DND-41 (cell line): ENCODE measurements at regions not wholly inside any gene's neighbourhood (a gene's known extent, or its start where the extent isn't known, plus 50 kb on each side); places are given as distances from the start of the nearest gene placed in this dataset.

Experiments used
- ATAC-seq: fragments of 200-7000 bp; cut with Tn5 transposase; 3 replicates; pipeline ENCODE4 v1.9.1; 2021; ENCODE audit warnings: low read depth; ENCODE audit not compliant: insufficient read depth
- DNase-seq: peaks from one replicate; pipeline ENCODE4 v3.0.0-alpha.2; 2020
- H2AFZ ChIP-seq: 2 replicates; pipeline ENCODE4 v1.6.0; 2012; ENCODE audit warnings: low read depth, low read length
- H3K27ac ChIP-seq: 2 replicates; pipeline ENCODE4 v1.5.1; 2012; ENCODE audit warnings: low read length, inconsistent platforms
- H3K27me3 ChIP-seq: fragments of 200-600 bp; sonication (generic); 2 replicates; pipeline ENCODE4 v1.6.0; 2012; ENCODE audit warnings: low read length, mild to moderate bottlenecking, inconsistent platforms; ENCODE audit not compliant: insufficient read depth, poor library complexity
- H3K36me3 ChIP-seq: 2 replicates; pipeline ENCODE4 v1.5.1; 2012; ENCODE audit warnings: low read length, inconsistent platforms; ENCODE audit not compliant: insufficient read depth
- H3K4me1 ChIP-seq: 2 replicates; pipeline ENCODE4 v1.5.1; 2012; ENCODE audit warnings: mild to moderate bottlenecking, low read length; ENCODE audit not compliant: insufficient read depth
- H3K4me2 ChIP-seq: 2 replicates; pipeline ENCODE4 v1.6.0; 2012; ENCODE audit warnings: mild to moderate bottlenecking, moderate library complexity, low read length, inconsistent platforms; ENCODE audit not compliant: insufficient read depth
- H3K4me3 ChIP-seq, 2 experiments: fragments of 200-600 bp in 1 of 2; shearing (Covaris generic) in 1 of 2; 2 replicates each; pipeline ENCODE4 v1.5.1; 2012 to 2016; ENCODE audit warnings: inconsistent platforms in 2 of 2, low read length in 2 of 2, mild to moderate bottlenecking in 2 of 2, low read depth in 1 of 2, moderate library complexity in 1 of 2
- H3K79me2 ChIP-seq: 2 replicates; pipeline ENCODE4 v1.6.0; 2012; ENCODE audit warnings: low read length, inconsistent platforms; ENCODE audit not compliant: insufficient read depth
- H3K9ac ChIP-seq: 2 replicates; pipeline ENCODE4 v1.6.0; 2012; ENCODE audit warnings: low read depth, mild to moderate bottlenecking, inconsistent platforms, low read length, moderate library complexity
- H3K9me3 ChIP-seq: 2 replicates; pipeline ENCODE4 v1.5.1; 2012; ENCODE audit warnings: low read length, moderate library complexity, mild to moderate bottlenecking, inconsistent platforms; ENCODE audit not compliant: insufficient read depth, severe bottlenecking
- H4K20me1 ChIP-seq: 2 replicates; pipeline ENCODE4 v1.6.0; 2012; ENCODE audit warnings: low read length; ENCODE audit not compliant: insufficient read depth
- CTCF ChIP-seq: IDR thresholded peaks from 2 replicates; pipeline ENCODE4 v1.5.1; 2012; ENCODE audit warnings: borderline replicate concordance, low read length, moderate library complexity, mild to moderate bottlenecking; ENCODE audit not compliant: poor library complexity, severe bottlenecking; ENCODE audit errors: extremely low read depth
- EZH2 ChIP-seq: IDR thresholded peaks from 3 replicates; pipeline ENCODE4 v1.6.1; 2012; ENCODE audit warnings: borderline replicate concordance, low read depth, mild to moderate bottlenecking, moderate library complexity, low read length, inconsistent platforms; ENCODE audit not compliant: severe bottlenecking

GRCh38 chr1:101745551-101746270 is 251.0 kb downstream of the OLFM3 start:
- Histone ChIP-seq H3K9ac (no peak overlapping the region), H4K20me1 (no peaks in the 10 kb centered on the region), H3K9me3 (no peaks in the 10 kb centered on the region), H3K4me1 (no peaks in the 10 kb centered on the region), H3K79me2 (no peaks in the 10 kb centered on the region), H3K4me2 (no peak overlapping the region), H2AFZ (no peak overlapping the region), H3K27ac (no peak overlapping the region), H3K27me3 (no peaks in the 10 kb centered on the region), H3K4me3 (no peak overlapping the region), H3K36me3 (no peaks in the 10 kb centered on the region)
- no peak for TF ChIP-seq CTCF
- no peak for TF ChIP-seq EZH2
- no peak for ATAC-seq
- no peak for DNase-seq

GRCh38 chr1:101748077-101748476 is 248.6 kb downstream of the OLFM3 start:
- H3K9ac ChIP-seq, result no peak overlapping the region
- no peaks in the 10 kb centered on the region for H3K79me2 ChIP-seq
- no peak for TF ChIP-seq EZH2
- no peak for TF ChIP-seq CTCF
- H3K4me2 ChIP-seq, result no peak overlapping the region
- no peaks in the 10 kb centered on the region for H3K4me1 ChIP-seq
- peak; percentile 4 for DNase-seq
- no peaks in the 10 kb centered on the region for H3K27me3 ChIP-seq
- H4K20me1 ChIP-seq, result no peaks in the 10 kb centered on the region
- no peaks in the 10 kb centered on the region for H3K9me3 ChIP-seq
- H3K4me3 ChIP-seq, result no peak overlapping the region
- ATAC-seq, result 0 out of 3 replicates have a peak, but pooled peaks have one; percentile 37
- no peaks in the 10 kb centered on the region for H3K36me3 ChIP-seq
- H3K27ac ChIP-seq, result no peak overlapping the region
- H2AFZ ChIP-seq, result no peak overlapping the region
